IMR-90 (cell line): ENCODE measurements at regions not wholly inside any gene's neighbourhood (a gene's known extent, or its start where the extent isn't known, plus 50 kb on each side); places are given as distances from the start of the nearest gene placed in this dataset.

Experiments
- ATAC-seq: fragments of 200-7000 bp; cut with Tn5 transposase; 2 replicates; pipeline ENCODE4 v1.9.1; 2020; ENCODE audit warnings: low read depth, mild to moderate bottlenecking, moderate library complexity
- BruUV-seq: library from RNA; stranded (reverse); fragments of 400-500 nt; replicated peaks from 2 replicates; lab custom pipeline; 2021; lab: Mats Ljungman, UMichigan
- CTCF ChIA-PET: fragments of 300-600 bp; formaldehyde crosslinking; extraction: SDS; loops from one replicate; lab custom pipeline; 2021; ENCODE audit warnings: antibody characterized with exemption; lab: Yijun Ruan, JAX
- POLR2A ChIA-PET: fragments of 300-600 bp; sonication (Branson Sonifier 250); formaldehyde crosslinking; loops from one replicate; lab custom pipeline; 2022; ENCODE audit warnings: antibody characterized with exemption; ENCODE audit not compliant: unreplicated experiment; lab: Charles Lee
- DNase-seq: peaks from one replicate; pipeline ENCODE4 v3.0.0; 2013
- H2AFZ ChIP-seq: replicated peaks from 2 replicates; pipeline ENCODE3; 2013; ENCODE audit warnings: low read length, mild to moderate bottlenecking; ENCODE audit not compliant: poor library complexity
- H2AK5ac ChIP-seq: 2 replicates; pipeline ENCODE4 v1.6.1; 2013; ENCODE audit warnings: low read depth, low read length, inconsistent platforms
- H2AK9ac ChIP-seq: replicated peaks from 2 replicates; pipeline ENCODE3; 2013; ENCODE audit warnings: mild to moderate bottlenecking, low read depth, low read length, moderate library complexity; ENCODE audit not compliant: poor library complexity
- H2BK120ac ChIP-seq: 2 replicates; pipeline ENCODE4 v1.6.1; 2013; ENCODE audit warnings: low read depth, low read length, inconsistent platforms
- H2BK15ac ChIP-seq: 3 replicates; pipeline ENCODE4 v1.6.1; 2013; ENCODE audit warnings: low read depth, low read length, inconsistent platforms
- H2BK20ac ChIP-seq: 2 replicates; pipeline ENCODE4 v1.6.1; 2013; ENCODE audit warnings: low read depth, mild to moderate bottlenecking, inconsistent platforms, low read length, moderate library complexity
- H2BK5ac ChIP-seq: 2 replicates; pipeline ENCODE4 v1.6.1; 2013; ENCODE audit warnings: mild to moderate bottlenecking, low read depth, low read length, inconsistent platforms; ENCODE audit not compliant: poor library complexity, severe bottlenecking
- H3K14ac ChIP-seq: replicated peaks from 2 replicates; pipeline ENCODE4 v1.6.1; 2013; ENCODE audit warnings: low read depth, low read length, inconsistent platforms
- H3K18ac ChIP-seq: 2 replicates; pipeline ENCODE4 v1.6.1; 2013; ENCODE audit warnings: low read depth, low read length, control low read depth
- H3K23ac ChIP-seq: 2 replicates; pipeline ENCODE4 v1.6.1; 2013; ENCODE audit warnings: low read depth, low read length, inconsistent platforms
- H3K27ac ChIP-seq: 2 replicates; pipeline ENCODE4 v1.5.1; 2013; ENCODE audit warnings: mild to moderate bottlenecking, control low read depth, low read length; ENCODE audit not compliant: insufficient read depth
- H3K27me3 ChIP-seq: 2 replicates; pipeline ENCODE4 v1.6.1; 2013; ENCODE audit warnings: low read length; ENCODE audit not compliant: control insufficient read depth, insufficient read depth
- H3K36me3 ChIP-seq: 2 replicates; pipeline ENCODE4 v1.6.1; 2013; ENCODE audit warnings: low read length, mixed read lengths; ENCODE audit not compliant: control insufficient read depth, insufficient read depth
- H3K4ac ChIP-seq: 2 replicates; pipeline ENCODE4 v1.6.1; 2013; ENCODE audit warnings: low read depth, low read length, inconsistent platforms
- H3K4me1 ChIP-seq: 2 replicates; pipeline ENCODE4 v1.6.1; 2013; ENCODE audit warnings: low read length, mixed read lengths; ENCODE audit not compliant: control insufficient read depth, insufficient read depth
- H3K4me2 ChIP-seq: 2 replicates; pipeline ENCODE4 v1.6.1; 2013; ENCODE audit warnings: low read depth, mild to moderate bottlenecking, control low read depth, low read length, moderate library complexity
- H3K4me3 ChIP-seq: 2 replicates; pipeline ENCODE4 v1.5.1; 2013; ENCODE audit warnings: low read depth, mild to moderate bottlenecking, control low read depth, low read length, moderate library complexity; ENCODE audit not compliant: insufficient read depth
- H3K56ac ChIP-seq: 2 replicates; pipeline ENCODE4 v1.6.1; 2013; ENCODE audit warnings: low read length, inconsistent platforms; ENCODE audit not compliant: insufficient read depth; ENCODE audit errors: extremely low read depth
- H3K79me1 ChIP-seq, 2 experiments: 2 replicates each; pipeline ENCODE4 v1.6.1; 2013; ENCODE audit warnings: low read length in 2 of 2, inconsistent platforms in 1 of 2, low read depth in 1 of 2
- H3K9ac ChIP-seq: 2 replicates; pipeline ENCODE4 v1.6.1; 2013; ENCODE audit warnings: low read depth, low read length, control low read depth
- H3K9me1 ChIP-seq: 2 replicates; pipeline ENCODE4 v1.6.1; 2013; ENCODE audit warnings: low read length, inconsistent platforms; ENCODE audit not compliant: insufficient read depth
- H3K9me3 ChIP-seq: 2 replicates; pipeline ENCODE4 v1.6.1; 2013; ENCODE audit warnings: low read length; ENCODE audit not compliant: control insufficient read depth, insufficient read depth
- H4K20me1 ChIP-seq: 2 replicates; pipeline ENCODE4 v1.6.1; 2013; ENCODE audit warnings: low read length, inconsistent platforms; ENCODE audit not compliant: insufficient read depth
- H4K5ac ChIP-seq: 2 replicates; pipeline ENCODE4 v1.6.1; 2013; ENCODE audit warnings: mild to moderate bottlenecking, low read depth, low read length, control low read depth
- H4K8ac ChIP-seq, 2 experiments: 2 replicates each; pipeline ENCODE4 v1.6.1; 2013; ENCODE audit warnings: low read depth in 2 of 2, low read length in 2 of 2, control low read depth in 1 of 2, inconsistent platforms in 1 of 2
- H4K91ac ChIP-seq: 2 replicates; pipeline ENCODE4 v1.6.1; 2013; ENCODE audit warnings: low read depth, low read length, inconsistent platforms; ENCODE audit not compliant: insufficient read depth
- FOS ChIP-seq: fragments of 150-350 bp; IDR thresholded peaks from 2 replicates; pipeline ENCODE4 v1.6.1; 2016; ENCODE audit warnings: low read depth, low read length
- MAFK ChIP-seq: IDR thresholded peaks from 2 replicates; pipeline ENCODE4 v1.6.1; 2012; ENCODE audit warnings: low read depth, low read length, improper control_type of control experiment
- MAZ ChIP-seq: IDR thresholded peaks from 2 replicates; pipeline ENCODE4 v1.6.1; 2012; ENCODE audit warnings: low read depth, mild to moderate bottlenecking, low read length, improper control_type of control experiment, moderate library complexity, borderline replicate concordance
- MXI1 ChIP-seq: IDR thresholded peaks from 2 replicates; pipeline ENCODE4 v1.6.1; 2012; ENCODE audit warnings: low read depth, mild to moderate bottlenecking, low read length, moderate library complexity, borderline replicate concordance
- POLR2A ChIP-seq: IDR thresholded peaks from 2 replicates; pipeline ENCODE4 v1.6.1; 2012; ENCODE audit warnings: mild to moderate bottlenecking, low read depth, low read length
- RAD21 ChIP-seq: IDR thresholded peaks from 2 replicates; pipeline ENCODE4 v1.6.1; 2012; ENCODE audit warnings: low read length, improper control_type of control experiment
- WGBS, 2 experiments: methylation state at CpG; one replicate each; pipeline versions ENCODE4 v1.1.5 to v1.1.7; 2013; ENCODE audit warnings: missing lambda C conversion rate in 2 of 2; ENCODE audit not compliant: insufficient read length in 1 of 2; ENCODE audit errors: extremely low coverage in 2 of 2; 5-methylcytosine and 5-hydroxymethylcytosine counted together
- dilution Hi-C: fragments of 300-500 bp; cut with HindIII; formaldehyde crosslinking; loops from one replicate; pipeline ENCODE4 v1.14.3; 2018; ENCODE audit warnings: low sequenced_read_pairs; ENCODE audit not compliant: unreplicated experiment
- in situ Hi-C: fragments of 300-500 bp; cut with MboI; formaldehyde crosslinking; loops from 3 replicates; pipeline ENCODE4 v1.14.3; 2019; ENCODE audit warnings: low sequenced_read_pairs, inconsistent platforms, mixed read lengths
- intact Hi-C: fragments of 100-400 bp; cut with micrococcal nuclease; formaldehyde crosslinking; loops from 2 replicates; pipeline ENCODE4 v1.10.0; 2022

DNA sequence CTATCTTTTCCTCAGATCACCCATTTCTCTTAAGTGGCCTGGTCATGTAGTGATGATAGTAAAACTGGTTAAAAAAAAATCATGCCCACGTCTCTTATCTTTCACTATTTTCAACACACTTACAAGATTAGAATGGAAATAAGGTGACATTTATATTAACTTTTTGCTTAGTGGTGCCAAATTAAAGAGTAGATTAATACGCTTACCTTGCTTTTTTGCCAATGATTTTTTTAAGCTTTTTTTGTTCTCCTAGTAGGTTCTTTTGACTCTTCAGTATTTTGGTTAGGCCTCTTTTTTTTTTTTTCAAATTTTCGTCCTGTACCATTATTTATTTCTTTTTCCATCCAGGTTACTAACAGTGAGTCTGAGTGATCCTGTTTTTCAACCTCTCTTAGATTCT, 147.9 kb downstream of the PTCSC3 start:
- no peak overlapping the region for H3K14ac ChIP-seq
- no peak overlapping the region for H2BK120ac ChIP-seq
- no peak overlapping the region for H3K9ac ChIP-seq
- H4K91ac ChIP-seq: no peak overlapping the region
- H2AK5ac ChIP-seq: no peak overlapping the region
- H3K9me1 ChIP-seq: no peaks in the 10 kb centered on the region
- H3K27ac ChIP-seq: no peak overlapping the region
- dilution Hi-C loops (no loop called here), intact Hi-C loops (no loop called here), in situ Hi-C loops (no loop called here)
- H2BK20ac ChIP-seq: no peak overlapping the region
- no peak overlapping the region for H2BK15ac ChIP-seq
- no peak for TF ChIP-seq FOS
- TF ChIP-seq MXI1: no peak
- TF ChIP-seq RAD21: no peak
- no peak for TF ChIP-seq MAZ
- peak; percentile 68 for TF ChIP-seq MAFK
- TF ChIP-seq POLR2A: no peak
- no peak overlapping the region for H2AFZ ChIP-seq
- H4K5ac ChIP-seq: no peak overlapping the region
- no peak overlapping the region for H3K4me3 ChIP-seq
- no peak overlapping the region for H3K18ac ChIP-seq
- H3K4me2 ChIP-seq: no peak overlapping the region
- H3K27me3 ChIP-seq: no peaks in the 10 kb centered on the region
- no peak for DNase-seq
- H2AK9ac ChIP-seq: no peak overlapping the region
- no peaks in the 10 kb centered on the region for H3K4me1 ChIP-seq
- no peak overlapping the region for H3K23ac ChIP-seq
- H4K8ac ChIP-seq: no peak overlapping the region
- no peak overlapping the region for H3K4ac ChIP-seq
- no TSS peak for BruUV-seq
- H3K56ac ChIP-seq: no peak overlapping the region
- H4K20me1 ChIP-seq: no peaks in the 10 kb centered on the region
- H3K9me3 ChIP-seq: no peaks in the 10 kb centered on the region
- ChIA-PET POLR2A (no interaction called here), CTCF (interaction anchor here (1.4 kb wide), 1 partner anchor 40 kb away, joined by 5 read pairs; no protein-coding TSS in a partner anchor)
- no peaks in the 10 kb centered on the region for H3K36me3 ChIP-seq
- WGBS, 2 experiments: no CpG with 5 or more reads among the region's 3 CpGs
- H2BK5ac ChIP-seq: no peak overlapping the region
- H3K79me1 ChIP-seq: no peaks in the 10 kb centered on the region
- no peak for ATAC-seq
